ENCODE measurements at regions not wholly inside any gene's neighbourhood (a gene's known extent, or its start where the extent isn't known, plus 50 kb on each side); places are given as distances from the start of the nearest gene placed in this dataset.
A peak's percentile ranks its signal among the peaks of the same experiment; 100 is the strongest.

- H3K9me3 ChIP-seq (replicated peaks in 1 of 2; ENCODE audit: control insufficient read depth in 1 of 2, insufficient read depth in 1 of 2, low read length in 2 of 2): peaks cover 5 to 14% of the 10 kb centered on the region in 2 donors
- Mint-ChIP-seq H3K36me3 (no peaks in the 10 kb centered on the region), H3K4me1 (peaks cover 48% of the 10 kb centered on the region), H3K9me3 (peaks cover 8 to 38% (median 23%) of the 10 kb centered on the region in 7 donors), H3K27me3 (ENCODE audit: low read depth in 3 of 3) (peaks cover 0 to 2% (median 0%) of the 10 kb centered on the region in 3 donors), H3K27ac (peak overlapping the region in 2 of 7 donors; percentile 26 to 46), H3K4me3 (no peak overlapping the region)
- no peaks in the 10 kb centered on the region for H3K27me3 ChIP-seq (ENCODE audit: control insufficient read depth in 2 of 2, insufficient read depth in 2 of 2, low read length in 2 of 2)
- no peak for TF ChIP-seq CTCF (IDR thresholded peaks at IDR 0.05)
- H3K4me1 ChIP-seq (ENCODE audit: control insufficient read depth in 1 of 2, insufficient read depth in 2 of 2, low read length in 2 of 2): peaks cover 47 to 56% of the 10 kb centered on the region in 2 donors
- no peaks in the 10 kb centered on the region for H4K20me1 ChIP-seq (ENCODE audit: insufficient read depth, low read length)
- DNase-seq: no peak
- intact Hi-C loops (cut with micrococcal nuclease): no loop called here
- no peak overlapping the region for H2AFZ ChIP-seq (ENCODE audit: insufficient read depth, low read depth, low read length, poor library complexity, severe bottlenecking)
- no peak overlapping the region for H3K9ac ChIP-seq (ENCODE audit: insufficient read depth, low read length, poor library complexity, severe bottlenecking)
- no peaks in the 10 kb centered on the region for H3K36me3 ChIP-seq (replicated peaks in 1 of 2; ENCODE audit: control insufficient read depth in 1 of 2, insufficient read depth in 2 of 2, low read length in 2 of 2)
- H3K4me3 ChIP-seq (replicated peaks in 1 of 3; ENCODE audit: low read depth in 2 of 3, low read length in 3 of 3): no peak overlapping the region
- H3K79me2 ChIP-seq (ENCODE audit: insufficient read depth, low read length): no peaks in the 10 kb centered on the region
- no peak overlapping the region for H3K27ac ChIP-seq (ENCODE audit: low read depth in 1 of 2, low read length in 2 of 2)
- 79% methylated on average over 4 of the region's 7 CpGs for WGBS (ENCODE audit: insufficient coverage)
- no peak overlapping the region for H3K4me2 ChIP-seq (replicated peaks; ENCODE audit: extremely low read depth, low read length, poor library complexity, severe bottlenecking)
Measured at GRCh38 chr9:108787690-108788048, 68.1 kb downstream of the ACTL7B start.

GRCh38 chr9:108786901-108787689, 68.7 kb downstream of the ACTL7B start:
- Histone ChIP-seq H3K27me3 (ENCODE audit: control insufficient read depth in 2 of 2, insufficient read depth in 2 of 2, low read length in 2 of 2) (no peaks in the 10 kb centered on the region), H3K79me2 (ENCODE audit: insufficient read depth, low read length) (no peaks in the 10 kb centered on the region), H4K20me1 (ENCODE audit: insufficient read depth, low read length) (no peaks in the 10 kb centered on the region), H3K9ac (ENCODE audit: insufficient read depth, low read length, poor library complexity, severe bottlenecking) (no peak overlapping the region), H3K4me1 (ENCODE audit: control insufficient read depth in 1 of 2, insufficient read depth in 2 of 2, low read length in 2 of 2) (peaks cover 47 to 58% of the 10 kb centered on the region in 2 donors), H3K4me2 (replicated peaks; ENCODE audit: extremely low read depth, low read length, poor library complexity, severe bottlenecking) (no peak overlapping the region), H2AFZ (ENCODE audit: insufficient read depth, low read depth, low read length, poor library complexity, severe bottlenecking) (no peak overlapping the region), H3K36me3 (replicated peaks in 1 of 2; ENCODE audit: control insufficient read depth in 1 of 2, insufficient read depth in 2 of 2, low read length in 2 of 2) (no peaks in the 10 kb centered on the region), H3K4me3 (replicated peaks in 1 of 3; ENCODE audit: low read depth in 2 of 3, low read length in 3 of 3) (no peak overlapping the region), H3K27ac (ENCODE audit: low read depth in 1 of 2, low read length in 2 of 2) (no peak overlapping the region), H3K9me3 (replicated peaks in 1 of 2; ENCODE audit: control insufficient read depth in 1 of 2, insufficient read depth in 1 of 2, low read length in 2 of 2) (peaks cover 0 to 8% of the 10 kb centered on the region in 2 donors)
- intact Hi-C loops (cut with micrococcal nuclease): no loop called here
- peak; percentile 13 to 21 (median 17) for DNase-seq
- H3K36me3 Mint-ChIP-seq: no peaks in the 10 kb centered on the region
- TF ChIP-seq CTCF (IDR thresholded peaks at IDR 0.05): no peak
- WGBS (ENCODE audit: insufficient coverage): 64% methylated on average over 5 of the region's 5 CpGs
- peak overlapping the region in 1 of 7 donors; percentile 46 for H3K27ac Mint-ChIP-seq
- peaks cover 5 to 33% (median 19%) of the 10 kb centered on the region in 7 donors for H3K9me3 Mint-ChIP-seq
- peaks cover 48% of the 10 kb centered on the region for H3K4me1 Mint-ChIP-seq
- no peak overlapping the region for H3K4me3 Mint-ChIP-seq
- H3K27me3 Mint-ChIP-seq (ENCODE audit: low read depth in 3 of 3): peaks cover 0 to 2% (median 0%) of the 10 kb centered on the region in 3 donors

Measured in CD14-positive monocyte (primary cell).